ENCODE measurements at regions not wholly inside any gene's neighbourhood (a gene's known extent, or its start where the extent isn't known, plus 50 kb on each side); places are given as distances from the start of the nearest gene placed in this dataset.

- no peaks in the 10 kb centered on the region for H3K4me1 ChIP-seq
- H3K36me3 ChIP-seq: no peaks in the 10 kb centered on the region
- TF ChIP-seq EP300 (IDR thresholded peaks at IDR 0.05): no peak
- TF ChIP-seq CTCF (IDR thresholded peaks at IDR 0.05): no peak
- TF ChIP-seq POLR2AphosphoS5 (IDR thresholded peaks at IDR 0.05): no peak
- TF ChIP-seq POLR2A (IDR thresholded peaks at IDR 0.05): no peak
- H3K27me3 ChIP-seq: peaks cover 100% of the 10 kb centered on the region
- no peaks in the 10 kb centered on the region for H3K9me3 ChIP-seq
- WGBS, 2 donors (ENCODE audit: low coverage in 1 of 2): 89 to 92% methylated on average over 4 to 9 of the region's 30 CpGs
- ATAC-seq: no peak
- H3K27ac ChIP-seq: no peak overlapping the region
- H3K4me3 ChIP-seq: no peak overlapping the region
Measured at GRCh38 chr4:3654036-3654807, 112.0 kb upstream of the ADRA2C start.

DNA sequence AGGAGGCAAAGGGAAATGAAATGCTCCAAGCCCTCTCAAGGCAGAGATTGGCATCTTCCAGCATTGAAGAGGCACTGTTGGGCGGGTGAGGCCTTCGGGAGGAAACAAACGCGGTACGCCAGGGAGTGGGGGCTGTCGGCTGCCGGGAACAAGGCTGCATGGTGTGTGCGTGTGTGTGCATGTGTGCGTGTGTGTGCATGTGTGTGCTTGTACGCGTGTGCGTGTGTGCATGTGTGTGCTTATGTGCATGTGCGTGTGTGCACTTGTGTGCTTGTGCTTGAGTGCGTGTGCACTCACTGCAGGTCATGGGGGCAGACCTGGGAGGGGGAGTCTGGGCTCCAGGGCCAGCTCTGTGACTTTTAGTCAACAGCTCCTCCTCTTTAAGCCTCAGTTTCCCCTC is 113.6 kb upstream of the ADRA2C start:
- TF ChIP-seq CTCF (IDR thresholded peaks at IDR 0.05): no peak
- no peak for TF ChIP-seq POLR2AphosphoS5 (IDR thresholded peaks at IDR 0.05)
- no peak for TF ChIP-seq POLR2A (IDR thresholded peaks at IDR 0.05)
- TF ChIP-seq EP300 (IDR thresholded peaks at IDR 0.05): no peak
- no peak overlapping the region for H3K27ac ChIP-seq
- H3K36me3 ChIP-seq: no peaks in the 10 kb centered on the region
- no peaks in the 10 kb centered on the region for H3K9me3 ChIP-seq
- peaks cover 99% of the 10 kb centered on the region for H3K27me3 ChIP-seq
- H3K4me3 ChIP-seq: no peak overlapping the region
- WGBS, 2 donors (ENCODE audit: low coverage in 1 of 2): 85 to 87% methylated on average over 9 to 11 of the region's 14 CpGs
- ATAC-seq: no peak
- H3K4me1 ChIP-seq: no peaks in the 10 kb centered on the region

DNA sequence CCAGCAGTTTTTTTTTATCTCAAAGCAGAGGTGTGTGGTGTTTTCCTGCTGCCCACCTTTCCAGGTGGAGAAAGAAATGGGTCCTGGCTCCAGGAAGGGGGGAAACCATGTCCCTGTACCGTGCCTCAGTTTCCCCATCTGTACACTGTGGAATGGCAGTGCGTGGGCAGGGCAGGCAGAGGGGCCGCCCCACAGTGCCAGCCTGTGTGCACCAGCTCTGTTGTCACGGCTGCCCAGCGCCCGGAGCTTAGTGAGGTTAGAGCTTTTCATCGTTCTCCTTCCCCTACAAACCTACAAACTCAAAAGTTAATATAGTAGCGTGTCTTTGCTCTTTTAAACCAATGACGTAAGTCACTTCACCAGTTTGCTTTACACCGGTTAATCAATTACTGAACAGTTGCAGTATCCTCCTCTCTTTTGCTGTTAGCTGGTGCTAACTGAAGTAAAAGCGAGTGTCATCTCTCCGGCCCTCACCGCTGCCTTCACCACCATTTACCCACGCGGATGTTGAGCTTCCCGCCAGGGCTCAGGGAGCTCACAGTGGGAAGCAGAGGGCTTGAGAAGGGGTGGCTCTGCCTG is 114.8 kb upstream of the ADRA2C start:
- Histone ChIP-seq H3K4me1 (no peaks in the 10 kb centered on the region), H3K27me3 (peaks cover 90% of the 10 kb centered on the region), H3K36me3 (no peaks in the 10 kb centered on the region), H3K27ac (no peak overlapping the region), H3K9me3 (no peaks in the 10 kb centered on the region), H3K4me3 (no peak overlapping the region)
- ATAC-seq: no peak
- no peak for TF ChIP-seq EP300 (IDR thresholded peaks at IDR 0.05)
- TF ChIP-seq POLR2A (IDR thresholded peaks at IDR 0.05): no peak
- no peak for TF ChIP-seq POLR2AphosphoS5 (IDR thresholded peaks at IDR 0.05)
- TF ChIP-seq CTCF (IDR thresholded peaks at IDR 0.05): no peak
- 72 to 80% methylated on average over 6 to 11 of the region's 16 CpGs for WGBS, 2 donors (ENCODE audit: low coverage in 1 of 2)

DNA sequence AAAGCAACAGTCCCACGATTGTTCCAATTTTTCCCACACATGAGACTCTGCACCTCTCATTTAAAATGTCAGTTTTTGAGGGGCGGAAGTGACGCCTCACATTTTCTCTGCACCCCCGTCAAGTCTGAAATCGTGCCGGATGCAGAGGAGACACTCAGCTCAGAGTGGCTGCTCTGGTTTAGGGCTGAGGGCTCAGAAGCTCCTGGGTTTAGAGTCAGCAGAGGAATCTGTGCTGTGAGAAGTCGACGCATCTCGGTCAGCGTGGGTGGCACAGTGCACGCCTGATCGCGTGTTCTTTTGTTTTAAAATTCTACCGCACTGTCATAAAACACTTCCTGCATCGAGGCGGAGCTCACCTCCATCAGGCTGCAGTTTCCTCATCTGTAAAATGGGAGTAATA is 116.7 kb upstream of the ADRA2C start:
- 86 to 89% methylated on average over 11 to 13 of the region's 16 CpGs for WGBS, 2 donors (ENCODE audit: low coverage in 1 of 2)

More for the DNA sequence above, 116.7 kb upstream of the ADRA2C start:
- Histone ChIP-seq H3K9me3 (no peaks in the 10 kb centered on the region), H3K4me1 (peaks cover 0 to 9% (median 0%) of the 10 kb centered on the region in 3 donors), H3K27me3 (peaks cover 81% of the 10 kb centered on the region), H3K36me3 (no peaks in the 10 kb centered on the region), H3K27ac (no peak overlapping the region), H3K4me3 (no peak overlapping the region)
- ATAC-seq: no peak
- TF ChIP-seq CTCF (IDR thresholded peaks at IDR 0.05) (no peak), POLR2A (IDR thresholded peaks at IDR 0.05) (no peak), EP300 (IDR thresholded peaks at IDR 0.05) (no peak), POLR2AphosphoS5 (IDR thresholded peaks at IDR 0.05) (no peak)

Measured in gastroesophageal sphincter (tissue), 4 donors.